ENCODE measurements at regions not wholly inside any gene's neighbourhood (a gene's known extent, or its start where the extent isn't known, plus 50 kb on each side); places are given as distances from the start of the nearest gene placed in this dataset.

DNA sequence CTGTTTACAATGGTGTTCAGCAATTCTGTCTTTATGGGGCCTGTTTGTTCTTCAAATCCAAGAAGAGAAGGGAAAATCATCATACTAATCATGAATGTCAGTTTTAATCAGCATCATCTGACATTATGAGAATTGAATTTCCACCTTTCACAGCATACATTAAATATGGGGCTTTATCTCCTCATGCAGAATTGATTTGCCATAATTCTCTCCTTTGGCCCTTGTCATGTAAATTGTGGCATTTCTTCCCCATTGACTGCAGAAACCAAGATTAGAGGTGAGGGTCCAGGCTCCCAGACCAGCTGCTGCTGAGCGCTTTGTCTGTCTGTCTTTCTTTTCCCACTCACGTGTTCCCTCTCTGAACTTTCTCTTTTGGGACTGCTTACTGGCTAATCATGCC, 232.1 kb upstream of the NAV2 start:
- TF ChIP-seq, protein P1, sequence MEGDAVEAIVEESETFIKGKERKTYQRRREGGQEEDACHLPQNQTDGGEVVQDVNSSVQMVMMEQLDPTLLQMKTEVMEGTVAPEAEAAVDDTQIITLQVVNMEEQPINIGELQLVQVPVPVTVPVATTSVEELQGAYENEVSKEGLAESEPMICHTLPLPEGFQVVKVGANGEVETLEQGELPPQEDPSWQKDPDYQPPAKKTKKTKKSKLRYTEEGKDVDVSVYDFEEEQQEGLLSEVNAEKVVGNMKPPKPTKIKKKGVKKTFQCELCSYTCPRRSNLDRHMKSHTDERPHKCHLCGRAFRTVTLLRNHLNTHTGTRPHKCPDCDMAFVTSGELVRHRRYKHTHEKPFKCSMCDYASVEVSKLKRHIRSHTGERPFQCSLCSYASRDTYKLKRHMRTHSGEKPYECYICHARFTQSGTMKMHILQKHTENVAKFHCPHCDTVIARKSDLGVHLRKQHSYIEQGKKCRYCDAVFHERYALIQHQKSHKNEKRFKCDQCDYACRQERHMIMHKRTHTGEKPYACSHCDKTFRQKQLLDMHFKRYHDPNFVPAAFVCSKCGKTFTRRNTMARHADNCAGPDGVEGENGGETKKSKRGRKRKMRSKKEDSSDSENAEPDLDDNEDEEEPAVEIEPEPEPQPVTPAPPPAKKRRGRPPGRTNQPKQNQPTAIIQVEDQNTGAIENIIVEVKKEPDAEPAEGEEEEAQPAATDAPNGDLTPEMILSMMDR (IDR thresholded peaks at IDR 0.05) = no peak
- no peak for TF ChIP-seq EZH2 (IDR thresholded peaks at IDR 0.05; ENCODE audit: borderline replicate concordance, insufficient read depth, low read depth, low read length, poor library complexity, severe bottlenecking)

Measured in B cell (primary cell).